DND-41 (cell line): ENCODE measurements at regions not wholly inside any gene's neighbourhood (a gene's known extent, or its start where the extent isn't known, plus 50 kb on each side); places are given as distances from the start of the nearest gene placed in this dataset.

Experiments used
- CTCF ChIP-seq: IDR thresholded peaks from 2 replicates; pipeline ENCODE4 v1.5.1; 2012; ENCODE audit warnings: borderline replicate concordance, low read length, moderate library complexity, mild to moderate bottlenecking; ENCODE audit not compliant: poor library complexity, severe bottlenecking; ENCODE audit errors: extremely low read depth
- EZH2 ChIP-seq: IDR thresholded peaks from 3 replicates; pipeline ENCODE4 v1.6.1; 2012; ENCODE audit warnings: borderline replicate concordance, low read depth, mild to moderate bottlenecking, moderate library complexity, low read length, inconsistent platforms; ENCODE audit not compliant: severe bottlenecking

DNA sequence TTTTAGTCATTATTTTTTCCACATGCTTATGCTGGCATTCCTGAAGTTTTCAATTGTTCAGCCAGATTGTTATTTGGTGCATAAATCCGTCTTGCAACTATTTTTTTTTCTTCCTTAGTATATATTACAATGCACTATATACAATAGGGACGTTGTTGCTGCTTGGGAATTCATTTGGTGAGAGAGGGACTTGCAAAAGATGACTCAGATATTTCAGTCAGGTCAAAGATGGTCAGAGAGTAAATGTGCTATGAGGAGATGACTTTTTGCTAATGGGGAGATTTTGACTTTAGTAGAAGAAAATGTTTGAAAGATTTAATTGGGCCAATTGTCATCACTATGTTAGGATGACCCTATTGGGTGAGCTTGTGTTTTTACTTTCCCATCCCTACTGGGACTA, 348.4 kb upstream of the MTPN start:
- no peak for TF ChIP-seq CTCF
- TF ChIP-seq EZH2, result no peak
